GM12878 (cell line): ENCODE measurements at regions not wholly inside any gene's neighbourhood (a gene's known extent, or its start where the extent isn't known, plus 50 kb on each side); places are given as distances from the start of the nearest gene placed in this dataset.

Experiments
- ATAC-seq: fragments of 200-7000 bp; cut with Tn5 transposase; 3 replicates; pipeline ENCODE4 v1.9.1; 2020; ENCODE audit warnings: mild to moderate bottlenecking, moderate library complexity
- BruUV-seq: library from RNA; stranded (reverse); fragments of 400-500 nt; replicated peaks from 2 replicates; lab custom pipeline; 2021; lab: Mats Ljungman, UMichigan
- CTCF ChIA-PET: fragments of 300-600 bp; sonication (Branson Sonifier 250); formaldehyde crosslinking; extraction: SDS; loops from one replicate; lab custom pipeline; 2021; ENCODE audit warnings: inconsistent platforms; lab: Yijun Ruan, JAX
- POLR2A ChIA-PET: fragments of 350-600 bp; formaldehyde crosslinking; extraction: SDS; loops from one replicate; lab custom pipeline; 2021; ENCODE audit warnings: inconsistent platforms; lab: Charles Lee
- RAD21 ChIA-PET: fragments of 300-600 bp; sonication (Branson Sonifier 250); formaldehyde crosslinking; loops from one replicate; lab custom pipeline; 2023; ENCODE audit warnings: antibody characterized with exemption; ENCODE audit not compliant: unreplicated experiment; lab: Charles Lee
- SMC1A ChIA-PET: fragments of 300-600 bp; sonication (Branson Sonifier 250); formaldehyde crosslinking; loops from one replicate; lab custom pipeline; 2023; ENCODE audit not compliant: unreplicated experiment, uncharacterized antibody; lab: Charles Lee
- DNase-seq: peaks from one replicate; pipeline ENCODE4 v3.0.0-alpha.2; 2011; ENCODE audit warnings: low read depth, low spot score
- FAIRE-seq: peaks from 3 replicates; lab custom pipeline; 2011; peaks lifted over from hg19 to GRCh38; lab: Jason Lieb, UNC
- H2AFZ ChIP-seq: 2 replicates; pipeline ENCODE4 v1.6.0; 2011; ENCODE audit warnings: low read depth, low read length, control low read depth; ENCODE audit not compliant: control insufficient read depth
- H3K27ac ChIP-seq: 2 replicates; pipeline ENCODE4 v1.5.1; 2011; ENCODE audit warnings: control low read depth; ENCODE audit not compliant: control insufficient read depth, insufficient read depth
- H3K27me3 ChIP-seq, 2 experiments: replicated peaks in 1 of 2; 2 replicates each; pipeline versions ENCODE4 v1.6.0 to v1.6.1; 2011; ENCODE audit warnings: low read length in 1 of 2; ENCODE audit not compliant: control insufficient read depth in 2 of 2, insufficient read depth in 2 of 2
- H3K36me3 ChIP-seq, 2 experiments: 2 replicates each; pipeline ENCODE4 v1.5.1; 2011; ENCODE audit warnings: low read length in 1 of 2; ENCODE audit not compliant: control insufficient read depth in 2 of 2, insufficient read depth in 2 of 2
- H3K4me1 ChIP-seq: 2 replicates; pipeline ENCODE4 v1.6.1; 2011; ENCODE audit warnings: mild to moderate bottlenecking, low read length, moderate library complexity, mixed read lengths; ENCODE audit not compliant: control insufficient read depth, insufficient read depth
- H3K4me2 ChIP-seq: 2 replicates; pipeline ENCODE4 v1.6.0; 2011; ENCODE audit warnings: control low read depth; ENCODE audit not compliant: control insufficient read depth, insufficient read depth
- H3K4me3 ChIP-seq: fragments of 200-600 bp; sonication (generic); 2 replicates; pipeline ENCODE4 v1.5.1; 2016
- H3K79me2 ChIP-seq: 2 replicates; pipeline ENCODE4 v1.6.0; 2011; ENCODE audit warnings: low read length; ENCODE audit not compliant: control insufficient read depth, insufficient read depth
- H3K9ac ChIP-seq: 2 replicates; pipeline ENCODE4 v1.8.0; 2011; ENCODE audit warnings: low read length, control low read depth, mixed read lengths; ENCODE audit not compliant: control insufficient read depth, insufficient read depth
- H3K9me3 ChIP-seq: replicated peaks from 3 replicates; pipeline ENCODE4 v1.5.1; 2011; ENCODE audit warnings: mild to moderate bottlenecking, low read length; ENCODE audit not compliant: control insufficient read depth, insufficient read depth
- H4K20me1 ChIP-seq: 2 replicates; pipeline ENCODE4 v1.6.0; 2011; ENCODE audit not compliant: control insufficient read depth, insufficient read depth
- ATF3 ChIP-seq: IDR thresholded peaks from 2 replicates; pipeline ENCODE4 v1.6.1; 2011; ENCODE audit warnings: low read depth, mild to moderate bottlenecking, low read length, moderate library complexity, borderline replicate concordance; ENCODE audit errors: extremely low read depth
- CBX3 ChIP-seq: fragments of 200-600 bp; sonication (generic); IDR thresholded peaks from 2 replicates; pipeline ENCODE4 v1.6.1; 2016; ENCODE audit warnings: low read depth, borderline replicate concordance
- CHD1 ChIP-seq: IDR thresholded peaks from 2 replicates; pipeline ENCODE4 v1.6.1; 2012; ENCODE audit warnings: low read depth, low read length, improper control_type of control experiment
- CHD2 ChIP-seq: IDR thresholded peaks from 2 replicates; pipeline ENCODE4 v1.6.1; 2011; ENCODE audit warnings: low read depth, low read length, improper control_type of control experiment, borderline replicate concordance
- FOS ChIP-seq: IDR thresholded peaks from 3 replicates; pipeline ENCODE4 v1.6.1; 2011; ENCODE audit warnings: borderline replicate concordance; ENCODE audit not compliant: insufficient read length; ENCODE audit errors: extremely low read depth
- IRF3 ChIP-seq: fragments of 450-650 bp; IDR thresholded peaks from 2 replicates; pipeline ENCODE4 v1.6.1; 2014; ENCODE audit warnings: mild to moderate bottlenecking
- JUNB ChIP-seq: IDR thresholded peaks from 2 replicates; pipeline ENCODE4 v1.6.1; 2016; ENCODE audit warnings: antibody characterized with exemption, mild to moderate bottlenecking
- NFYB ChIP-seq: IDR thresholded peaks from 2 replicates; pipeline ENCODE4 v1.6.1; 2011; ENCODE audit warnings: low read depth, mild to moderate bottlenecking, low read length, improper control_type of control experiment, moderate library complexity; ENCODE audit not compliant: insufficient read depth
- RCOR1 ChIP-seq: conservative IDR thresholded peaks from 2 replicates; pipeline ENCODE4 v1.6.1; 2012; ENCODE audit warnings: low read depth, low read length, improper control_type of control experiment
- SMARCA5 ChIP-seq: fragments of 450-650 bp; IDR thresholded peaks from 2 replicates; pipeline ENCODE4 v1.6.1; 2017; ENCODE audit warnings: mild to moderate bottlenecking
- SP1 ChIP-seq: IDR thresholded peaks from one replicate; pipeline ENCODE4 v1.6.1; 2011; ENCODE audit warnings: low read depth, low read length
- WGBS: methylation state at CpG from one replicate; pipeline ENCODE4 v1.1.6; 2016; ENCODE audit warnings: low lambda C conversion rate; ENCODE audit not compliant: insufficient replicate concordance, insufficient coverage; ENCODE audit errors: missing lambda C conversion rate; 5-methylcytosine and 5-hydroxymethylcytosine counted together
- in situ Hi-C: fragments of 300-500 bp; cut with MboI; formaldehyde crosslinking; loops from 9 replicates; pipeline ENCODE4 v1.14.3; 2018; ENCODE audit warnings: mixed read lengths
- intact Hi-C: fragments of 100-400 bp; cut with micrococcal nuclease; formaldehyde crosslinking; loops from one replicate; pipeline ENCODE4 v1.14.2; 2022; ENCODE audit not compliant: unreplicated experiment
- TF ChIP-seq, protein P1 (sequence below): fragments of 450-650 bp; formaldehyde crosslinking; IDR thresholded peaks from 2 replicates; pipeline ENCODE4 v1.4.0; 2022; ENCODE audit warnings: mild to moderate bottlenecking, moderate library complexity
- TF ChIP-seq, protein P2 (sequence below): fragments of 450-650 bp; IDR thresholded peaks from 2 replicates; pipeline ENCODE4 v1.6.1; 2016; ENCODE audit warnings: mild to moderate bottlenecking
- TF ChIP-seq, protein P3 (sequence below): IDR thresholded peaks from 2 replicates; pipeline ENCODE4 v1.6.1; 2012; ENCODE audit warnings: low read depth, low read length, improper control_type of control experiment
- TF ChIP-seq, protein P4 (sequence below): fragments of 450-650 bp; IDR thresholded peaks from 2 replicates; pipeline ENCODE4 v1.6.1; 2017; ENCODE audit warnings: borderline replicate concordance

DNA sequence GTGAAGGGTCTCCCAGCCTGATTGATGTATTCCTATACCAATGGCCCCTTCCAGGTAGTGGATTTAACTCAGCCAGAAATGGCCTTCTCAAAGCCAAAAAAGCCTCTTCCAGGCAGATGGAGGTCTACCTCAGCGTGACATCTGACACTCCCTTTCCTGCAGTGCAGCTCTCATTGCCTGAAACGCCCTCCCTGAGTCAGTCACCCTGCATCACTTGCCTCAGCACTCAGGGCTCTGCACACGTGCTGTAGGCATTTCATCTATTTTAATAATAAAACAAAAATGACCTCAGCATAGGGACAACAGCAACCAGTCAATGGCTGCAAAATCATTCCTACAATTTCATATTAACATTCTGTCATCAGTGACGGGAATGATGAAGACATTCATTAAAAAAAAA, 64.4 kb upstream of the GJA5 start:
- Histone ChIP-seq H3K27ac (no peak overlapping the region), H3K4me2 (no peak overlapping the region), H3K36me3 (no peaks in the 10 kb centered on the region), H3K27me3 (no peaks in the 10 kb centered on the region; a peak in 1 of 4 replicates), H3K9ac (no peak overlapping the region), H3K9me3 (no peaks in the 10 kb centered on the region), H3K79me2 (no peaks in the 10 kb centered on the region), H3K4me1 (no peaks in the 10 kb centered on the region), H4K20me1 (no peaks in the 10 kb centered on the region), H2AFZ (no peak overlapping the region), H3K4me3 (no peak overlapping the region)
- ChIA-PET RAD21 (no interaction called here), POLR2A (no interaction called here), CTCF (no interaction called here), SMC1A (no interaction called here)
- in situ Hi-C loops (no loop called here), intact Hi-C loops (no loop called here)
- ATAC-seq (no peak), FAIRE-seq (no peak), DNase-seq (no peak)
- TF ChIP-seq ATF3 (no peak), CHD2 (no peak), CHD1 (no peak), FOS (no peak), CBX3 (no peak), NFYB (no peak), IRF3 (no peak), RCOR1 (no peak), SMARCA5 (no peak), SP1 (no peak), JUNB (no peak)
- TF ChIP-seq, protein P1, sequence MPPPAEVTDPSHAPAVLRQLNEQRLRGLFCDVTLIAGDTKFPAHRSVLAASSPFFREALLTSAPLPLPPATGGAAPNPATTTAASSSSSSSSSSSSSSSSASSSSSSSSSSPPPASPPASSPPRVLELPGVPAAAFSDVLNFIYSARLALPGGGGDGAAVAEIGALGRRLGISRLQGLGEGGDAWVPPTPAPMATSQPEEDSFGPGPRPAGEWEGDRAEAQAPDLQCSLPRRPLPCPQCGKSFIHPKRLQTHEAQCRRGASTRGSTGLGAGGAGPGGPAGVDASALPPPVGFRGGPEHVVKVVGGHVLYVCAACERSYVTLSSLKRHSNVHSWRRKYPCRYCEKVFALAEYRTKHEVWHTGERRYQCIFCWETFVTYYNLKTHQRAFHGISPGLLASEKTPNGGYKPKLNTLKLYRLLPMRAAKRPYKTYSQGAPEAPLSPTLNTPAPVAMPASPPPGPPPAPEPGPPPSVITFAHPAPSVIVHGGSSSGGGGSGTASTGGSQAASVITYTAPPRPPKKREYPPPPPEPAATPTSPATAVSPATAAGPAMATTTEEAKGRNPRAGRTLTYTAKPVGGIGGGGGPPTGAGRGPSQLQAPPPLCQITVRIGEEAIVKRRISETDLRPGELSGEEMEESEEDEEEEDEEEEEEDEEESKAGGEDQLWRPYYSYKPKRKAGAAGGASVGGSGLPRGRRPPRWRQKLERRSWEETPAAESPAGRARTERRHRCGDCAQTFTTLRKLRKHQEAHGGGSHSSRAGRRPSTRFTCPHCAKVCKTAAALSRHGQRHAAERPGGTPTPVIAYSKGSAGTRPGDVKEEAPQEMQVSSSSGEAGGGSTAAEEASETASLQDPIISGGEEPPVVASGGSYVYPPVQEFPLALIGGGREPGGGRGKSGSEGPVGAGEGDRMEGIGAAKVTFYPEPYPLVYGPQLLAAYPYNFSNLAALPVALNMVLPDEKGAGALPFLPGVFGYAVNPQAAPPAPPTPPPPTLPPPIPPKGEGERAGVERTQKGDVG, result no peak
- TF ChIP-seq, protein P2, sequence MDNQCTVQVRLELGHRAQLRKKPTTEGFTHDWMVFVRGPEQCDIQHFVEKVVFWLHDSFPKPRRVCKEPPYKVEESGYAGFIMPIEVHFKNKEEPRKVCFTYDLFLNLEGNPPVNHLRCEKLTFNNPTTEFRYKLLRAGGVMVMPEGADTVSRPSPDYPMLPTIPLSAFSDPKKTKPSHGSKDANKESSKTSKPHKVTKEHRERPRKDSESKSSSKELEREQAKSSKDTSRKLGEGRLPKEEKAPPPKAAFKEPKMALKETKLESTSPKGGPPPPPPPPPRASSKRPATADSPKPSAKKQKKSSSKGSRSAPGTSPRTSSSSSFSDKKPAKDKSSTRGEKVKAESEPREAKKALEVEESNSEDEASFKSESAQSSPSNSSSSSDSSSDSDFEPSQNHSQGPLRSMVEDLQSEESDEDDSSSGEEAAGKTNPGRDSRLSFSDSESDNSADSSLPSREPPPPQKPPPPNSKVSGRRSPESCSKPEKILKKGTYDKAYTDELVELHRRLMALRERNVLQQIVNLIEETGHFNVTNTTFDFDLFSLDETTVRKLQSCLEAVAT, result no peak
- TF ChIP-seq, protein P3, sequence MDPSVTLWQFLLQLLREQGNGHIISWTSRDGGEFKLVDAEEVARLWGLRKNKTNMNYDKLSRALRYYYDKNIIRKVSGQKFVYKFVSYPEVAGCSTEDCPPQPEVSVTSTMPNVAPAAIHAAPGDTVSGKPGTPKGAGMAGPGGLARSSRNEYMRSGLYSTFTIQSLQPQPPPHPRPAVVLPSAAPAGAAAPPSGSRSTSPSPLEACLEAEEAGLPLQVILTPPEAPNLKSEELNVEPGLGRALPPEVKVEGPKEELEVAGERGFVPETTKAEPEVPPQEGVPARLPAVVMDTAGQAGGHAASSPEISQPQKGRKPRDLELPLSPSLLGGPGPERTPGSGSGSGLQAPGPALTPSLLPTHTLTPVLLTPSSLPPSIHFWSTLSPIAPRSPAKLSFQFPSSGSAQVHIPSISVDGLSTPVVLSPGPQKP, result no peak
- TF ChIP-seq, protein P4, sequence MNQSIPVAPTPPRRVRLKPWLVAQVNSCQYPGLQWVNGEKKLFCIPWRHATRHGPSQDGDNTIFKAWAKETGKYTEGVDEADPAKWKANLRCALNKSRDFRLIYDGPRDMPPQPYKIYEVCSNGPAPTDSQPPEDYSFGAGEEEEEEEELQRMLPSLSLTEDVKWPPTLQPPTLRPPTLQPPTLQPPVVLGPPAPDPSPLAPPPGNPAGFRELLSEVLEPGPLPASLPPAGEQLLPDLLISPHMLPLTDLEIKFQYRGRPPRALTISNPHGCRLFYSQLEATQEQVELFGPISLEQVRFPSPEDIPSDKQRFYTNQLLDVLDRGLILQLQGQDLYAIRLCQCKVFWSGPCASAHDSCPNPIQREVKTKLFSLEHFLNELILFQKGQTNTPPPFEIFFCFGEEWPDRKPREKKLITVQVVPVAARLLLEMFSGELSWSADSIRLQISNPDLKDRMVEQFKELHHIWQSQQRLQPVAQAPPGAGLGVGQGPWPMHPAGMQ, result no peak
- no TSS peak for BruUV-seq
- 2% methylated on average over 3 of the region's 4 CpGs for WGBS
